GM06990 (cell line): ENCODE measurements at regions not wholly inside any gene's neighbourhood (a gene's known extent, or its start where the extent isn't known, plus 50 kb on each side); places are given as distances from the start of the nearest gene placed in this dataset.

Experiments
- DNase-seq: peaks from one replicate; pipeline ENCODE4 v3.0.0-alpha.2; 2011; ENCODE audit not compliant: insufficient read length; ENCODE audit errors: extremely low read depth
- H3K27me3 ChIP-seq: replicated peaks from 2 replicates; pipeline ENCODE4 v1.6.0; 2011; ENCODE audit warnings: low read length; ENCODE audit not compliant: control insufficient read depth, insufficient read depth
- H3K36me3 ChIP-seq: 2 replicates; pipeline ENCODE4 v1.5.1; 2011; ENCODE audit warnings: low read length; ENCODE audit not compliant: control insufficient read depth, insufficient read depth
- H3K4me3 ChIP-seq: replicated peaks from 2 replicates; pipeline ENCODE4 v1.5.1; 2011; ENCODE audit warnings: low read depth, mild to moderate bottlenecking, control low read depth, low read length
- CTCF ChIP-seq: IDR thresholded peaks from 2 replicates; pipeline ENCODE4 v1.5.1; 2011; ENCODE audit warnings: low read length, control low read depth, mild to moderate bottlenecking, inconsistent platforms; ENCODE audit not compliant: insufficient read depth, poor library complexity, severe bottlenecking

GRCh38 chr17:55654022-55654421, 68.6 kb downstream of the TMEM100 start:
- no peak for TF ChIP-seq CTCF
- Histone ChIP-seq H3K36me3 (no peaks in the 10 kb centered on the region), H3K4me3 (no peak overlapping the region), H3K27me3 (no peaks in the 10 kb centered on the region)
- DNase-seq: no peak

GRCh38 chr17:55652825-55653224, 69.8 kb downstream of the TMEM100 start:
- DNase-seq: no peak
- TF ChIP-seq CTCF: no peak

GRCh38 chr17:55652114-55652823, 70.4 kb downstream of the TMEM100 start:
- H3K27me3 ChIP-seq: no peaks in the 10 kb centered on the region
- no peak for DNase-seq
- no peak for TF ChIP-seq CTCF
- no peaks in the 10 kb centered on the region for H3K36me3 ChIP-seq
- H3K4me3 ChIP-seq: no peak overlapping the region

More at GRCh38 chr17:55652825-55653224, 69.8 kb downstream of the TMEM100 start:
- Histone ChIP-seq H3K4me3 (no peak overlapping the region), H3K27me3 (no peaks in the 10 kb centered on the region), H3K36me3 (no peaks in the 10 kb centered on the region)

GRCh38 chr17:55649957-55650597, 72.6 kb downstream of the TMEM100 start:
- H3K4me3 ChIP-seq: no peak overlapping the region
- H3K27me3 ChIP-seq: no peaks in the 10 kb centered on the region
- H3K36me3 ChIP-seq: no peaks in the 10 kb centered on the region
- TF ChIP-seq CTCF: no peak
- no peak for DNase-seq

- no peak overlapping the region for H3K4me3 ChIP-seq
- no peaks in the 10 kb centered on the region for H3K27me3 ChIP-seq
- no peak for TF ChIP-seq CTCF
- H3K36me3 ChIP-seq: no peaks in the 10 kb centered on the region
- no peak for DNase-seq
Measured at GRCh38 chr17:55648086-55648485, 74.6 kb downstream of the TMEM100 start.
